ENCODE measurements at regions not wholly inside any gene's neighbourhood (a gene's known extent, or its start where the extent isn't known, plus 50 kb on each side); places are given as distances from the start of the nearest gene placed in this dataset.

DNA sequence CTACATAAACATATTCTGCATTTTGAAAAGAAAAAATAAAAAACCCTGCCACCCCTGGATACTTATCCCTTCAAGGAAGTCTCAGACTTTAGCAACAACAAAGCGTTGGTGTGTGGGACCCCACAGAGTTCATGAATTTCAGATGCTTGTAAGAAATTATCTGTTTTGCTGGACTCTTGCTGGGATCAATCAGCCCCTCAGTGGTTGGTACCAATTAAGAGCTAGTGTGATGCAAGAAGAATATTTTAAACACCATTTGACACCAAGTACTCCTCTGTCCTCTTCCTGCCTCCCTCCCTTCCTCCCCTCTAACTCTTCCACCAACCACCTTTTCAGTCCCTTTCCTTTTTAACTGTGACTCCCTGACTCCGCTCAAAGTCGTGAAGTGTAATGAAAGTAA is 51.5 kb downstream of the SST start:
- DNase-seq (ENCODE audit: extremely low read depth in 1 of 2, low read depth in 1 of 2) = no peak

DNA sequence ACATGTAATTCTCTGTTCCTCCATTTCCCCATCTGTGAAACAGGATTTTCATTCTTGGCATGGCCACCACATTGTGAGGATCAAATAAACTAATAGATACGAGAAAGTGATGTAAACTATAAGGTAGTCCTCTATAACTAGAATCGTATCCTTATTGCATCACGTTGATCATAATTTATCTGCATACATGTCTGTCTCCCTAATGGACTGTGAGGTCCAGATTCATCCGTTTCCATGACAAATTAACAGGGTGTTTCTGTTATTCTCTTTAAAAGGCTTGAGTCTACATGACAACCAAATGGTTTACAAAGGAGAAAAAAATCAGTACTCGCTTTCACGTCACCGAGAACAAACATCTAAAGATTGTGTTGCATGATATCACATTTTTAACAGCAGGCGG is 53.0 kb downstream of the SST start:
- DNase-seq (ENCODE audit: extremely low read depth in 1 of 2, low read depth in 1 of 2) = no peak

DNA sequence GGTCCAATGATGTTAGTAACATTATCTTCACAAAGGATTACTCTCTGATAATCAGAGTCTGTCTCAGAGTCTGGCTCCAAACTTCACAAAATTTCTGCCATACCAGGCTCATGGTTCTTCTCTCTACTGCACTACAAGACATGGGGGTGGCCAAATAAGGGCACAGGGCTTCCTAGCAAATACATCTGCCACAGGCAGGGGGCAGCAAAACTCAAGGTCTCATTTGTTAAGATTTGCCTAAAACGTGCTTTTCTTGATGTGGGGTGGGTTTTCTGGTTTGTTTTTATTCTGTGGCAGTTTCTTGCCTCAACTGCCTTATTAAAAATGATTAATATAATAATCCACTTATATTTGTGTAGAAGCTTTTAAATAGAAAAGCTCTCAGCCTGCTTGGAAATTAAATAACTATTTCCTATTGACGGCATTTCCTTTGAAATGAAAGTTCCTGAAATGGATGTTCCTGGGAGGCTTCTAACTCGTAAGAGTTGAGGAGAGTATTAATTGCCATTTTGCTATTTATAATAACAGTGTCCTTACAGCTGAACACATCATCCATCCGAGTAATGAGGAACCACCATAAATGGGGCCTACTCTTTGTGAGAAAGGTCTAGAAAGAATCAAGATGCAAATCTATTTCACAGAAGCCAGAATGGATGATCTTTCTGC is 53.8 kb downstream of the SST start:
- peak; percentile 13 to 39 for DNase-seq (ENCODE audit: extremely low read depth in 1 of 2, low read depth in 1 of 2)

DNA sequence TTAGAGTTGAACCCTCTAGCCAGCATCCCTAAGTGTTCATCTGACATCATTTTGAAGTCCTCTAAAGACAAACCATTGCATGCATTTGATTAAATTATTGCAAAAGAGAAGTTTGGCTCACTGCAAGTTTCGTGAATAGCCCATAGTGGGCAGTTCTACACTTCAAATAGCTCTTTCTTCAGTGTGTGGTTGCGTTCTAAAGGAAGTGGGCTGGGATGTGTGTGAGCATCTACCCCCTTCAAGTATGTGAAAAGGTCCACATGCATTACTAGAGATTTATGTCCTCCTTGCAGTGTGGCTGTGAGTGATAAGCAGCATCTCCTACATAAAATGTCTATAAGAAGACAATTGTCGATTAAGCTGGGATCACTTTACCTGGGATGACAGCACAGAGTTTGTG is 54.6 kb downstream of the SST start:
- DNase-seq (ENCODE audit: extremely low read depth in 1 of 2, low read depth in 1 of 2) = no peak

DNA sequence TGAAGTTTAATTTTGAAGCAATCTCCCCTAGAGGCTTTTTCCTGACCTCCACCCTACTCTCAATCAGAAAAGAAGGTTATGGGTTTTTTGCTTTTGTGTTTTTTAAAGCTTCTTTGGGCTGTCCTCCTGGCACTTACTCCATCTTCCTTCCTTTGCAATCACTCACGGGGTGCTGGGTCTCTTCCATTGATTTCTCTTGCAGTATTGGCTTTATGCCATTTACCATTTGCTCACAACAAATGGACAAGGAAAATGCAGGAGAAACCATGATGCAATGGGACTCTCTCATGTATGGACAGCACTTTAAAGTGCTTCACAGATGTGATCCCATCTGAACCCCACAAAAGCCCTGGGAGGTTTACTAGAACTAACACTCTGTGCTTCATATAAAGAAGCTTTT is 57.5 kb downstream of the SST start:
- no peak for DNase-seq (ENCODE audit: extremely low read depth in 1 of 2, low read depth in 1 of 2)

DNA sequence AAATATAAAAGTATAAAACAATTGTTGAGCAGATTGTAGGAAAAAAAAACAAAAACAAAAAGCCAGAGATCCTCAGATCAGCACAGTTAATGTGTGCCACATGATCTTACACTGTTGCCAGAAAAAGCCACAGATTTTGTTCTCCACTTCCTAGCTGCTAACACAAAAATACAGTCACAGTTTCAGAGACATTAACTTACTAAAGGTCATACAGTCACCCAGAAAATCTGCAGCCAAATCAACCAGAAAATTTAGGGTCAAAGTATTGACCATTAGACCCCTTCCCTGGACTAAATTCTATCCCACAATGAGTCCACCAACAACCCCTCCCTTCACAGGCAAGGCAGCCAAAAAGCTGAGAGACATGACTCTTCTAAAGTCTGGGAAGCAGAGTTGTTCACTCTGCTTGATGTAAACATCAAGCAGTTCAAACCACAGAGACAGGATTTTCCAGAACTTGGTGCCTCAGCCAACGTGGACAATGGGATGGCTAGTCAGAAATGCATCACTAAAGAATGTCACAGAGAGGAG is 59.1 kb downstream of the SST start:
- DNase-seq (ENCODE audit: extremely low read depth in 1 of 2, low read depth in 1 of 2) = no peak

DNA sequence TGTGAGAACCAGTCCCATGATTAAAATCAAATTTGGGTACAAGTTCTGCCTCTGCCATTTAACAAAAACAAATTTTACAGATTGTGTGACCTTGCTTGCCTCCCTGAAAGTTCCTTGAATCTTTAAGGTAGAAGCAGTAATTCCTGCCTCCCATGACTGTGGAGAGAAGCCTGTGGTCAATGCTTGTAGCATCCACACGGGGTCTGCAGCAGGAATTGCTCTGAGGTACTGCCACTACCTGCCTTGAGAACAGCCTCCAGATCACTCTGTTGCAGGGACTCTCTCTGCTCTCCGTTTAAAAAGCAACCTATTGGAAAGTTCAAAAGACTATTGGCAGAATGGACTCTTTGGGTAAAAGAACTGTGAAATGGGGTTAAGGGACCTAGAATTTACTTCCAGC is 75.9 kb downstream of the SST start:
- DNase-seq (ENCODE audit: extremely low read depth in 1 of 2, low read depth in 1 of 2) = no peak

DNA sequence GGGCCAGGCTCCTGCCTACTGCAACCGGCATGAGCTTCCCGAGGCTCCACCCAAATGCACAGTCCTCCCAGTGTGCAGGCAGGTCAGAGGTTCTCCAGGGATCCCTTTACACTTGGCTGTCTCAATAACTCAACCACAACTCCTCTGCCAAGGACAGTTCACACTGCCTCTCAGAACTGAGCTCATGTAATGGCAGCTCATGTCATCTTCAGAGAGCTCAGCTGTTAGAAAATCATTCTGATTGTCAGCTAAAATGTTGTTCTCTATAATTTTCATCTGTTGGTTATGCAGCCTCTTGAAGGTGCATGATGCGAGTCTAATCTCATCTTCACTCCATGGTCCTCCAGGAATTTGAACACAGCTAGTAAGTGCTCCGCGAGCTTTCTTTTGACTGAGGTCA is 76.7 kb downstream of the SST start:
- DNase-seq (ENCODE audit: extremely low read depth in 1 of 2, low read depth in 1 of 2) = no peak

DNA sequence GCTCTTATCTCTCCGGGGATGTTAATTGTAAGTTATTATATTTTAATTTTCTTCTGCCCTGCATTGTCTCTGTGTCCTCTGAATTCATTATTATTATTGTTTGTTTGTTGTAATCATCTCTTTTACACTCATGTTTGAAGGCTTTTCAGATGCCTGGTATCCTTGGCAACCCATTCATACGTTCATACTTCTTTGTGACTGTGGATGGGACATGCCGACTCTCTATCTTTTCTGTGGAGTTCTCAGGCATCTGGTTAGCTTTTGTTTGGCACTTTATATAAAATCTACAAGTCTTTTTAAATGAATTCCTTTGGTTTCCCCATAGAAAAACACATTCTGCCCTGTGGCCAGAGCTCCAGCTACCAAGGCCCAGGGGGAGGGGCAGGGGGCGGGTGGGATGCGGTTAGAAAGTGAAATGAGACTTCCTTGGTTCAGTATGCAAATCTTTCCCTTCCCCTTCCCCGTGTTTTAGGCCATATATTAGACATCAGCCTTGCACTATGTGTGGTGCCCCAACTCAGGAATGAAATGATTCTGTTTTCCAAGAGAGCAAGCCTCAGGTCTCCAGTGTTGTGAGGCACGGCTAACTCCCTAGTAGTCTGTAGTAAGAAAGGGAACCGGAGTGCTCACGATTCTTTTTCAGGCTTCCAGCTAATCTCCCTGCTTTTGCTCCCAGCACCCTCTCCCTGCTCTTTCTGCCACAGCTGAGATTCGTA is 79.2 kb downstream of the SST start:
- DNase-seq (ENCODE audit: extremely low read depth in 1 of 2, low read depth in 1 of 2) = no peak

DNA sequence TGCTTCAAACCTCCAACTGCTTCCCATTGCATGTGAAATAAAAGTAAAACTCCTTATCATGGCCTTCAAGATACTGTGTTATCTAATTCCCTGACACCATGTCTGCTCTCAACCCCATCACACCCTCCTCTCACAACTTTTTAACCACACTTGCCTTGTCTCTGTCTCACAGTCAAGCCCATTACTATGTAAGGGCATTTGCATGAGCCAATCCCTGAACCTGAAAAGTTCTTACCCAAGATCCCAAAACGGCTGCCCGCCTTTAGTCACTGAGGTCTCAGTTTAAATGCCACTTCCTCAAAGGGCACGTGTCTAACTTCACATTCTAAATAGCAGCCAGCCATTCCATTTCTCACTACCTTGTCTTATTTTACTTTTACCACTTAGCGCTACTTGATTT is 83.1 kb downstream of the SST start:
- no peak for DNase-seq (ENCODE audit: extremely low read depth in 1 of 2, low read depth in 1 of 2)

DNA sequence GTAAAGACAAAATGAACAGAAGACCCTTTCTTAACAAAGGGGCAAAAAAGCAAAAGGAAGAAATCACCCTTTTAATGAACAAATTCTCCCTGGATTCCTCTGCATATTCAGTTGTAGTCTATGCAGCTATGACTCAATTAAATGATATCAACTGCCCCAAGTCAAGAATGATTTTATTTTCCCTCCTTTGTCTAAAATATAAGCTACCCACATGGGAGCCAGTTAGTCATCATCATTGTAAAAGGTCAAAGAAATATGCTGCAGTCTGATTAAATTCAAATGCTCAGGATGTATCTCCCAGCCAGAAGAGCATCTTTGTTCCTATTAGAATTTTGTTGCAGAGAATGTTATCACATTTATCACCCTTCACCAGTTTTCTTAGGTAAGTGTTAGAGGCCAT is 84.0 kb downstream of the SST start:
- DNase-seq (ENCODE audit: extremely low read depth in 1 of 2, low read depth in 1 of 2) = no peak

DNA sequence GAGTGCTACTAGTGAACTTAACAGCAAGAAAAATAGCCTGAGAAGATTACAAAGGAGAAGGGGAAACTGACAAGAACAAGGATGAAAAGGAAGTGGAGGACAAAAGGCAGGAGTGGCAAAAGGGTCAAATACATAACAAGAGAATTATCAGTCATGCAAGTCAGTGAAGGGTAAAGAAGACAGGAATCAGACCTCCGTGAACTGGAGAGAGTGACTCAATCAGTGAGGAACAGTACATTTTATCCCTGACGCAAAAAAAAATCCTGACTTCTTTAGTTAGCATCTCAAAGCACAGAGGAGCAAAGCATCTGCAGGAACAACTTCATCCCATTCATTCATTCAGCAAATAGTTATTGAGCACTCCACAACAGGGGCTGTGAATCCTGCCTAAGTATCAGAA is 97.8 kb downstream of the SST start:
- DNase-seq (ENCODE audit: extremely low read depth in 1 of 2, low read depth in 1 of 2) = no peak

DNA sequence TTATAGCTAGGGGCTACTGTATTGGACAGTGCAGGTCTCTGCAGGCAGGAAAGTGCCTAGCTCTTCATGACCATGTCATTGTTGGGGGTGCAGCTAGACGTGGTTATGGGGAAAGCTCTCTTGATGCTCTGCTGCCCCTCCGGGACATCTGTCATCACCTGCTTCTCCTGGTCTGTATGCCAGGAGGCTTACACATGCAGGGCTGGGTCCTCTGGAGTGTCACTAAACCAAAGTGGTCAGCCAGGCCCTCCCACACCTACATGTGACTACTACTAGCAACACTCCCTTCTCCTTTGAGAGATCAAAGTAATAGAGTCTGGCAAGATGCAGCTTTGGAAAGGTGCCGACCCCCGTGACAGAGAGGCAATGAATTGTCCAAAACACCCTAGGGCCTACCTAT is 98.5 kb downstream of the SST start:
- no peak for DNase-seq (ENCODE audit: extremely low read depth in 1 of 2, low read depth in 1 of 2)

DNA sequence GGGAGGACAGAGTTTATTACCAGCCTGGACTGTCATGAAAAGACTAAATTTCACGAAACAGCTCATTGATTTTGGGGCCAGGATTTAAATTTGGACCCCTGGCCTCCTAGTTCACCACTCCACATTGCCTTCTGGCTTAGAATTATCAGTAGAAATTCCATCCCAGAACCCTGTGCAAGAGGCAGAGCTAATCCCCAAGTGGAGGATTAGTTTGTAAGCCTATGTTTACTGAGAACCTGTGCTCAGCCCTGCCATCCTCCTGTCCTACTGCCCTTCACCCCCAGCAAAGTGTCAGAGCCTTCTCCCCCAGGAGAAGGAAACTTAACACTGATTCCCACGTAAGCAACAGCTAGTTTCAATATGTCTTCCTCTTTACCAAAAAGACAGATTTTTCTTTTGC is 99.4 kb downstream of the SST start:
- no peak for DNase-seq (ENCODE audit: extremely low read depth in 1 of 2, low read depth in 1 of 2)

DNA sequence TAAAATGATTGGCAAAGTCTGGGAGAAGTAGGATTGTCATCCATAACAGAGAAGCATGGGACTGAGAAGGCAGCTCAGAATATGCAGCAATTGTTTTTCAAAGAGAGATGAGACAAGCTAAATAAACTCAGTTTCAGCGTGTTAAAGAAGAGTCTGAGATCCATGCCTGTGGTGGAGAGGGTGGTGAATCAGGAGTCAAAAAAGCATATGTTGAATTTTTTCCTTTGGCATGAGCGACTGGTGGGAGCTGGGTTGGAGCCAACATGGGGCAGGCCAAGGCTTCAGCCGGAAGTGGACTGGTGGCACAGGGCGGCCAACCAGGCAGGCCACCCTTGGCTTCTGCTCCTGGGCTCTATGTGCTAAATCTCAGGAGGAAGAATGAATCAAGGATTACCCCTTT is 102.0 kb downstream of the SST start:
- DNase-seq (ENCODE audit: extremely low read depth in 1 of 2, low read depth in 1 of 2) = no peak

DNA sequence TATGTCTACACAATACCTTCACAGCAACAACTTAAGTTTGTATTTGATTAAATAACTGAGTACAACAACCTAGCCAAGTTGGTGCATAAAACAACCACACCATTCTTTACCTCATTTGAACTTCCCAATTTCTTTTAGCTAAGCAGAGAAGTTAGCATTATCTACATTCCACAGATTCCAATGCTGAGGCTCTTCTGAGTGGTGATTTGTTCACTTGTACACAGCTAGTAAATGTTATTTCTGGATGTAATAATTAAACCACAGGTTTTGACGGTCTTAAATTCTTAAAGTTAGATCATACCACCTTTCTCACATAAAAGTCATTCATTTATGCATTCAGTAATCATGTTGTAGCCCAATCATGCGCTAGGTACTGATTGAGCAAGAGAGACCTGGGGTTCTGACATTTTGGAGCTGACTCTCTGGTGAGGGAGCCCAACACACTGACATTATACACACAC is 102.5 kb downstream of the SST start:
- no peak for DNase-seq (ENCODE audit: extremely low read depth in 1 of 2, low read depth in 1 of 2)

DNA sequence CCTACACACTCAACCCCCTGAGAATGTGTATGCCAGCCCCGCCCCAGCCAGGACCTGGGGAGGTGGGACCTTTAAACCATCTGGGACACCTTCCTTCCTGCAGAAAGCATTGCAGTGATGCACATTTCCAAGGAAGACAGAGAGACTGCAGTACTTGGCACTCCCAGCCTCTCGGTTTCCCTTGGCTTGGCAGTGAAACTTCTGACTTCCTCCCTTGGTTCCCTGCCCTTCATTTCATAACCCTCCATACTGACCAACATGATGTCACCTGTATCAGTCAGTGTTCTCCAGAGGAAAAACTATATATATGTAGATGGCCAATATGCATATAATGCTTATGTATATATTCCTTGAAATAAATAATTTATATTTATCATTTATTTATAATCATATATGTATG is 103.2 kb downstream of the SST start:
- no peak for DNase-seq (ENCODE audit: extremely low read depth in 1 of 2, low read depth in 1 of 2)

DNA sequence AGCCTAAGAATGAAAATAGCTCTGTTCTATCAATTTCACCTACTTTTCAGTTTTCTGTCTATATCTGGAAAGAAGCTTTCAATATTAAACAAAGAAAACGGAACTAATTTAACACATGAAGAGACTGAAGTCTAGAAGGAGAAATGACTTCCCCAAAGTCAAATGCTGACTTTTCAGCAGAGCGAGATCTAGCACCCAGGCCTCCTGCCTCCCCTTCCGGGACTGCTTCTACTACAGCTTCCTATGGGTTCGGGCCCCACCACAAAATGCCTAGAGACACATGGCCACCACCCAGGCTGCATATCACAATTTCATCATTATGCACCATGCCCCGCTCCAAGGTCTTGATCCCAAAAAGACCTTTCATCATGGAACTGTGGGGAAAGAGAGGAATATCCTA is 104.5 kb downstream of the SST start:
- DNase-seq (ENCODE audit: extremely low read depth in 1 of 2, low read depth in 1 of 2) = no peak

DNA sequence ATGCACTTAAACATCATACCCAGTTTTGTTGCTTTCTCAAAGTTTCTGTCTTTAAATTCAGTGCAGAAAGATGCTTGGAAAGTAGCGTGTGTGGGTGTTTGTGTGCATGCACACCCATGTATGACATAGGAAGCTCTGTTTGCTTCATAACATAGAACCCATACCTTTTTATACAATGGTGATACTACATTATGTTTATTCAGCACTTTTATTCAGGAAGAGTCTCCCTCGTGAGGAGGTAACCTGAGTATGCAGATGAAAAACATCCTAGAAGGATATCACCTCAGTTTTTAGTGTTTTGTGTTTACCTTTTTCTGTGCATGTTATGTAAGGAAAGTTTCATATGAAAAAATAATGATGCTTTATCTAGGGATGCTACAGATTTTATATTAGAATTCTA is 111.2 kb downstream of the SST start:
- DNase-seq (ENCODE audit: extremely low read depth in 1 of 2, low read depth in 1 of 2) = no peak

DNA sequence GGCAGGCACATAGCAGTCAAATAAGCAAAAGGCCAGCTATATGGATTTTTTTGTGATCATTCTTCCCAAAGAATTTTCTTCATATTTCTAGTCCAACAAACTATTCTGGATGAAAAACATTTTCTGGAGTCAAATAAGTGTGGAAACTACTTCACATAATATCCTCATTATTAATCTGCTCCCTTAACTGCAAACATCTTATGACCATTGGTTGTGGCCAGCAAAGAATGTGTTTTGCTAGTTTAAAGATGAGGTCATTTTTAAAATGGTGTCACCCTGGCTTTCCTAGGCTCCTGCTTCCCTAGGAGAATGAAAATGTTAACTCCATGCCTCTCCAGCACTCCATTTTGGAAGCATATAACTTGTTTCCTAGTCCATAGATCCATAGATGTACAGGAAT is 118.8 kb downstream of the SST start:
- no peak for DNase-seq (ENCODE audit: extremely low read depth in 1 of 2, low read depth in 1 of 2)

DNA sequence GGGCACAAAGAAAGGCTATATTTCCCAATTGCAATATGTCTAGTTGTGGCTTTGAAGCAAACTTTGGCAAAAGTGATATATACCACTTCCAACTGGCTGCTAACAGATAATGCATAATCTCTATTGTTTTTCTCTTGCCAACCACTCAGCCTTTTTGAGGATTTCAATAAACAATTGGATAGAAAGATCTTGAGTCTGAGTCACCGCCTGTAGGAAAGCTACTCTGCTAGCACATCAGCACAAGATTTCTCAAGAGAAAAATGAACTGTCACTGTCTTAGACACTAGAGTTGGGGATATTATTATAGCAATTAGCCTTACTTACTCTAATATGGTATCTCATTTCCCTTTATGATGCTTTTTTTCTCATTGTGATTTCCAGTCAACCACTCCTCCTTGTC is 119.7 kb downstream of the SST start:
- no peak for DNase-seq (ENCODE audit: extremely low read depth in 1 of 2, low read depth in 1 of 2)

DNA sequence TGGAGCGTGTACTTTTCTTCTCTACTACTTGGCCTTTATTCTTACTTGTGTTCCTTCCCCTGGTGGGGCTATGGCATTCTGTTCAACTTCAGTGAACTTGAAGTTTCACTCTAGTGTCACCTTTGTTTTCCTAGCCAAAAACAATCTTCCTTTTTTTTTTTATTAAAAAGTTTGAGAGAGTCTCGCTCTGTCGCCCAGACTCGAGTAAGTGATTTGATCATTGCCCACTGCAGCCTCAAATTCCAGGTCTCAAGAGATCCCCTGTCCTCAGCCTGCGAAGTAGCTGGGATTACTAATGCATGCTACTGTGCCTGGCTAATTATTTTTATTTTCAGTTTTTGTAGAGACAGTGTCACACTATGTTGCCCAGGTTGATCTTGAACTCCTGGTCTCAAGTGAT is 124.8 kb downstream of the SST start:
- DNase-seq (ENCODE audit: extremely low read depth in 1 of 2, low read depth in 1 of 2) = no peak

DNA sequence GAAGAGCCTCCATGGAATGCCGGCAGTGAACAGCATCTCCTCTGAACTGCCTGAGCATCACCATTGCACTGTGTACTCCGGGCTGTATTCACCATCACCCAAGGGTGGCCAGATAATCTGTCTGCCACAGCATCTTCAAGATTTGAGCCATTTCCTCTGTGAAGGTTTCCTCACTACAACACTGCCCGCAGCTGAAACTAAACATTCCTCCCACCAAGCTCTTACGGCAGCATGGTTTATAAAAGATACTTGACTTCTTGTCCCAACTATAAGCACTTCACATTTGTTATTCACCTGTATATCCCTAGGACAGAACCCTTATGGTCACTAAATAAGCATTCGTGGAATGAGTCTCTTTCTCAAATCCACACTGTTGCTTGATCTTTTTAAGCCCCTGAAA is 125.9 kb downstream of the SST start:
- DNase-seq (ENCODE audit: extremely low read depth in 1 of 2, low read depth in 1 of 2) = no peak

Data from stimulated activated CD8-positive, alpha-beta memory T cell treated with anti-CD3 and anti-CD28 coated beads, Interleukin-7, amount 100 ng/mL, for 48 hours (primary cell).